ENCODE measurements at regions not wholly inside any gene's neighbourhood (a gene's known extent, or its start where the extent isn't known, plus 50 kb on each side); places are given as distances from the start of the nearest gene placed in this dataset.
"Not testable (repeated sequence)": the region's sequence is repeated elsewhere in the genome, so short reads cannot be mapped to it uniquely, and the experiment has no call there.

- H3K27me3 ChIP-seq (ENCODE audit: insufficient read depth, low read depth, low read length), result no peaks in the 10 kb centered on the region
- no peak overlapping the region for H3K9ac ChIP-seq (ENCODE audit: low read length)
- no peak overlapping the region for H3K27ac ChIP-seq (ENCODE audit: low read length)
- no peaks in the 10 kb centered on the region for H3K79me2 ChIP-seq (replicated peaks; ENCODE audit: insufficient read depth, low read length)
- no peak overlapping the region for H3K4me3 ChIP-seq (ENCODE audit: low read length)
- H3K9me2 ChIP-seq (ENCODE audit: insufficient read depth, low read length), result no peaks in the 10 kb centered on the region
- TF ChIP-seq TAF1 (IDR thresholded peaks at IDR 0.05; ENCODE audit: low read depth) (no peak), MXI1 (conservative IDR thresholded peaks at IDR 0.05; ENCODE audit: poor library complexity, severe bottlenecking) (no peak), CTCF (IDR thresholded peaks at IDR 0.05; ENCODE audit: poor library complexity, severe bottlenecking) (no peak), POLR2AphosphoS5 (IDR thresholded peaks at IDR 0.05) (no peak), REST (IDR thresholded peaks at IDR 0.05; ENCODE audit: borderline replicate concordance) (no peak), EP300 (conservative IDR thresholded peaks at IDR 0.05; ENCODE audit: poor library complexity, severe bottlenecking) (no peak), SMC3 (conservative IDR thresholded peaks at IDR 0.05; ENCODE audit: poor library complexity) (no peak)
- no peak overlapping the region for H3K4me2 ChIP-seq (ENCODE audit: low read length)
- H2AFZ ChIP-seq (ENCODE audit: low read depth, low read length), result no peak overlapping the region
- no peaks in the 10 kb centered on the region for H3K9me3 ChIP-seq (ENCODE audit: low read length)
- no peaks in the 10 kb centered on the region for H4K20me1 ChIP-seq (ENCODE audit: insufficient read depth)
- no peaks in the 10 kb centered on the region for H3K36me3 ChIP-seq (ENCODE audit: insufficient read depth, low read length)
- no peaks in the 10 kb centered on the region for H3F3A ChIP-seq (ENCODE audit: insufficient read depth, low read length, poor library complexity, severe bottlenecking)
Observed at GRCh38 chr7:145350334-145350733, 514.5 kb upstream of the TPK1 start.

- H3K9me3 ChIP-seq (ENCODE audit: low read length); H3K36me3 ChIP-seq (ENCODE audit: insufficient read depth, low read length); H3K27me3 ChIP-seq (ENCODE audit: insufficient read depth, low read depth, low read length); H3K27ac ChIP-seq (ENCODE audit: low read length); H3K79me2 ChIP-seq (replicated peaks; ENCODE audit: insufficient read depth, low read length); H3K4me2 ChIP-seq (ENCODE audit: low read length); H3F3A ChIP-seq (ENCODE audit: insufficient read depth, low read length, poor library complexity, severe bottlenecking); H2AFZ ChIP-seq (ENCODE audit: low read depth, low read length); H3K9me2 ChIP-seq (ENCODE audit: insufficient read depth, low read length); H3K9ac ChIP-seq (ENCODE audit: low read length); H4K20me1 ChIP-seq (ENCODE audit: insufficient read depth); H3K4me3 ChIP-seq (ENCODE audit: low read length): not testable (repeated sequence)
Observed at GRCh38 chr7:145349452-145349851, 513.6 kb upstream of the TPK1 start.

GRCh38 chr7:145347271-145347670 lies 511.4 kb upstream of the TPK1 start:
- H3K27ac ChIP-seq (ENCODE audit: low read length), result no peak overlapping the region
- no peaks in the 10 kb centered on the region for H3K36me3 ChIP-seq (ENCODE audit: insufficient read depth, low read length)
- no peaks in the 10 kb centered on the region for H3F3A ChIP-seq (ENCODE audit: insufficient read depth, low read length, poor library complexity, severe bottlenecking)
- no peaks in the 10 kb centered on the region for H3K79me2 ChIP-seq (replicated peaks; ENCODE audit: insufficient read depth, low read length)
- H3K9ac ChIP-seq (ENCODE audit: low read length), result no peak overlapping the region
- no peaks in the 10 kb centered on the region for H3K9me2 ChIP-seq (ENCODE audit: insufficient read depth, low read length)
- H4K20me1 ChIP-seq (ENCODE audit: insufficient read depth), result no peaks in the 10 kb centered on the region
- H3K9me3 ChIP-seq (ENCODE audit: low read length), result no peaks in the 10 kb centered on the region
- no peak overlapping the region for H3K4me3 ChIP-seq (ENCODE audit: low read length)
- H2AFZ ChIP-seq (ENCODE audit: low read depth, low read length), result no peak overlapping the region
- no peak overlapping the region for H3K4me2 ChIP-seq (ENCODE audit: low read length)
- TF ChIP-seq MXI1 (conservative IDR thresholded peaks at IDR 0.05; ENCODE audit: poor library complexity, severe bottlenecking), result no peak
- TF ChIP-seq EP300 (conservative IDR thresholded peaks at IDR 0.05; ENCODE audit: poor library complexity, severe bottlenecking), result no peak
- H3K27me3 ChIP-seq (ENCODE audit: insufficient read depth, low read depth, low read length), result no peaks in the 10 kb centered on the region

All from neural cell (in vitro differentiated cells).